Adipocyte (in vitro differentiated cells): ENCODE measurements at regions not wholly inside any gene's neighbourhood (a gene's known extent, or its start where the extent isn't known, plus 50 kb on each side); places are given as distances from the start of the nearest gene placed in this dataset.

Experiments
- DNase-seq: peaks from one replicate; pipeline ENCODE4 v3.0.0-alpha.2; 2015; ENCODE audit warnings: low read depth
- H3K27me3 ChIP-seq: replicated peaks from 2 replicates; pipeline ENCODE4 v1.7.0; 2013; ENCODE audit warnings: mild to moderate bottlenecking, low read length, moderate library complexity; ENCODE audit not compliant: control insufficient read depth, insufficient read depth
- H3K36me3 ChIP-seq: 2 replicates; pipeline ENCODE4 v1.7.0; 2013; ENCODE audit warnings: low read length, mild to moderate bottlenecking, moderate library complexity; ENCODE audit not compliant: control insufficient read depth, insufficient read depth, severe bottlenecking
- H3K4me1 ChIP-seq: 2 replicates; pipeline ENCODE4 v1.7.0; 2013; ENCODE audit warnings: mild to moderate bottlenecking, low read length, moderate library complexity; ENCODE audit not compliant: control insufficient read depth, insufficient read depth
- H3K4me3 ChIP-seq: 2 replicates; pipeline ENCODE4 v1.7.0; 2013; ENCODE audit warnings: mild to moderate bottlenecking, low read length, moderate library complexity
- H3K9ac ChIP-seq: 2 replicates; pipeline ENCODE4 v1.7.0; 2013; ENCODE audit warnings: mild to moderate bottlenecking, low read length, moderate library complexity
- H3K9me3 ChIP-seq: 2 replicates; pipeline ENCODE4 v1.7.0; 2013; ENCODE audit warnings: mild to moderate bottlenecking, low read length, moderate library complexity; ENCODE audit not compliant: control insufficient read depth

GRCh38 chr7:49322476-49322875, 398.1 kb downstream of the CDC14C start:
- H3K9me3 ChIP-seq = no peaks in the 10 kb centered on the region
- no peaks in the 10 kb centered on the region for H3K27me3 ChIP-seq
- H3K36me3 ChIP-seq = no peaks in the 10 kb centered on the region
- no peak overlapping the region for H3K9ac ChIP-seq
- H3K4me3 ChIP-seq = no peak overlapping the region
- no peak for DNase-seq
- peaks cover 14% of the 10 kb centered on the region for H3K4me1 ChIP-seq

- Histone ChIP-seq H3K27me3 (no peaks in the 10 kb centered on the region), H3K36me3 (no peaks in the 10 kb centered on the region), H3K9me3 (no peaks in the 10 kb centered on the region), H3K4me3 (no peak overlapping the region), H3K4me1 (peaks cover 14% of the 10 kb centered on the region), H3K9ac (no peak overlapping the region)
- DNase-seq = no peak
Observed at GRCh38 chr7:49324040-49324439, 399.7 kb downstream of the CDC14C start.

GRCh38 chr7:49324707-49325106, 400.4 kb downstream of the CDC14C start:
- Histone ChIP-seq H3K9me3 (no peaks in the 10 kb centered on the region), H3K36me3 (no peaks in the 10 kb centered on the region), H3K27me3 (no peaks in the 10 kb centered on the region), H3K4me1 (peaks cover 14% of the 10 kb centered on the region), H3K9ac (no peak overlapping the region), H3K4me3 (peak overlapping the region; percentile 71)
- no peak for DNase-seq

- H3K36me3 ChIP-seq = no peaks in the 10 kb centered on the region
- H3K27me3 ChIP-seq = no peaks in the 10 kb centered on the region
- DNase-seq = no peak
- H3K9me3 ChIP-seq = no peaks in the 10 kb centered on the region
- peak overlapping the region; percentile 40 for H3K9ac ChIP-seq
- peak overlapping the region; percentile 71 for H3K4me3 ChIP-seq
- H3K4me1 ChIP-seq = peaks cover 14% of the 10 kb centered on the region
Observed at GRCh38 chr7:49325571-49325970, 401.2 kb downstream of the CDC14C start.

- Histone ChIP-seq H3K27me3 (no peaks in the 10 kb centered on the region), H3K4me3 (no peak overlapping the region), H3K9me3 (no peaks in the 10 kb centered on the region), H3K4me1 (peaks cover 14% of the 10 kb centered on the region), H3K36me3 (no peaks in the 10 kb centered on the region), H3K9ac (no peak overlapping the region)
- DNase-seq = no peak
Observed at GRCh38 chr7:49327155-49327554, 402.8 kb downstream of the CDC14C start.

GRCh38 chr7:49333180-49333881, 409.0 kb downstream of the CDC14C start:
- DNase-seq = no peak
- H3K4me3 ChIP-seq = no peak overlapping the region
- no peaks in the 10 kb centered on the region for H3K27me3 ChIP-seq
- no peaks in the 10 kb centered on the region for H3K9me3 ChIP-seq
- H3K9ac ChIP-seq = no peak overlapping the region
- no peaks in the 10 kb centered on the region for H3K36me3 ChIP-seq
- H3K4me1 ChIP-seq = no peaks in the 10 kb centered on the region

GRCh38 chr7:49341849-49342248, 417.5 kb downstream of the CDC14C start:
- Histone ChIP-seq H3K9ac (no peak overlapping the region), H3K9me3 (no peaks in the 10 kb centered on the region), H3K36me3 (no peaks in the 10 kb centered on the region), H3K4me1 (peaks cover 9% of the 10 kb centered on the region), H3K27me3 (no peaks in the 10 kb centered on the region), H3K4me3 (no peak overlapping the region)
- DNase-seq = no peak

GRCh38 chr7:49344556-49344955, 420.2 kb downstream of the CDC14C start:
- no peak for DNase-seq
- Histone ChIP-seq H3K36me3 (no peaks in the 10 kb centered on the region), H3K9ac (no peak overlapping the region), H3K4me3 (no peak overlapping the region), H3K4me1 (peaks cover 11% of the 10 kb centered on the region), H3K9me3 (no peaks in the 10 kb centered on the region), H3K27me3 (no peaks in the 10 kb centered on the region)

GRCh38 chr7:49346195-49346899, 422.0 kb downstream of the CDC14C start:
- peaks cover 11% of the 10 kb centered on the region for H3K4me1 ChIP-seq
- H3K9me3 ChIP-seq = peaks cover 7% of the 10 kb centered on the region
- H3K4me3 ChIP-seq = no peak overlapping the region
- H3K27me3 ChIP-seq = no peaks in the 10 kb centered on the region
- no peak for DNase-seq
- no peaks in the 10 kb centered on the region for H3K36me3 ChIP-seq
- no peak overlapping the region for H3K9ac ChIP-seq

- Histone ChIP-seq H3K36me3 (no peaks in the 10 kb centered on the region), H3K4me1 (no peaks in the 10 kb centered on the region)
Observed at GRCh38 chr7:49367072-49367471, 406.4 kb upstream of the VWC2 start.

GRCh38 chr7:49371771-49372170, 401.7 kb upstream of the VWC2 start:
- H3K36me3 ChIP-seq = no peaks in the 10 kb centered on the region
- no peak overlapping the region for H3K4me3 ChIP-seq
- no peaks in the 10 kb centered on the region for H3K4me1 ChIP-seq
- no peaks in the 10 kb centered on the region for H3K27me3 ChIP-seq
- H3K9me3 ChIP-seq = peaks cover 2% of the 10 kb centered on the region
- no peak overlapping the region for H3K9ac ChIP-seq
- DNase-seq = no peak

More at GRCh38 chr7:49367072-49367471, 406.4 kb upstream of the VWC2 start:
- H3K9ac ChIP-seq = no peak overlapping the region
- no peaks in the 10 kb centered on the region for H3K27me3 ChIP-seq
- H3K4me3 ChIP-seq = no peak overlapping the region
- no peak for DNase-seq
- no peaks in the 10 kb centered on the region for H3K9me3 ChIP-seq
